PC-3 (cell line): ENCODE measurements at regions not wholly inside any gene's neighbourhood (a gene's known extent, or its start where the extent isn't known, plus 50 kb on each side); places are given as distances from the start of the nearest gene placed in this dataset.

Experiments used
- EZH2 ChIP-seq: fragments of 300-600 bp; sonication (generic); IDR thresholded peaks from one replicate; pipeline ENCODE4 v1.6.1; 2017; ENCODE audit warnings: antibody characterized with exemption, mild to moderate bottlenecking, low read length; ENCODE audit not compliant: unreplicated experiment
- EZH2phosphoT487 ChIP-seq: fragments of 300-600 bp; sonication (generic); IDR thresholded peaks from 2 replicates; pipeline ENCODE4 v1.6.1; 2018; ENCODE audit warnings: mild to moderate bottlenecking, antibody characterized with exemption, low read length, borderline replicate concordance

GRCh38 chr13:112179421-112179820 lies 112.5 kb downstream of the SOX1 start:
- TF ChIP-seq EZH2, result no peak
- TF ChIP-seq EZH2phosphoT487, result no peak
